Heart right ventricle (tissue), 16 donors: ENCODE measurements at regions not wholly inside any gene's neighbourhood (a gene's known extent, or its start where the extent isn't known, plus 50 kb on each side); places are given as distances from the start of the nearest gene placed in this dataset.
A peak's percentile ranks its signal among the peaks of the same experiment; 100 is the strongest.

Experiments used
- ATAC-seq, 8 donors: fragments of 200-7000 bp; cut with Tn5 transposase; one replicate each; pipeline ENCODE4 v1.9.1; 2020; ENCODE audit warnings: mild to moderate bottlenecking in 8 of 8, moderate library complexity in 8 of 8, moderate number of reproducible peaks in 1 of 8
- DNase-seq, 2 donors: peaks; one replicate each; pipeline ENCODE4 v3.0.0-alpha.2; 2020
- H3K27ac ChIP-seq, 10 donors: fragments of 200-600 bp; sonication (generic) in 2 of 10; one replicate each; pipeline versions ENCODE4 v1.5.0 to v1.8.0; 2020 to 2022; ENCODE audit warnings: mild to moderate bottlenecking in 3 of 10
- H3K27me3 ChIP-seq, 7 donors: fragments of 200-600 bp; one replicate each; pipeline ENCODE4 v1.8.0; 2021 to 2022; ENCODE audit warnings: mild to moderate bottlenecking in 2 of 7
- H3K36me3 ChIP-seq, 9 donors: fragments of 200-600 bp; sonication (generic) in 1 of 9; one replicate each; pipeline versions ENCODE4 v1.5.0 to v1.8.0; 2020 to 2022; ENCODE audit warnings: mild to moderate bottlenecking in 2 of 9
- H3K4me1 ChIP-seq, 9 donors: fragments of 200-600 bp; sonication (generic) in 1 of 9; one replicate each; pipeline versions ENCODE4 v1.5.0 to v1.8.0; 2020 to 2022; ENCODE audit warnings: mild to moderate bottlenecking in 4 of 9
- H3K4me3 ChIP-seq, 10 donors: fragments of 200-600 bp; sonication (generic) in 2 of 10; one replicate each; pipeline versions ENCODE4 v1.5.0 to v1.8.0; 2020 to 2022; ENCODE audit warnings: mild to moderate bottlenecking in 7 of 10, moderate library complexity in 2 of 10
- H3K9me3 ChIP-seq, 11 donors: fragments of 200-600 bp in 10 of 11; sonication (generic) in 2 of 11; one replicate each; pipeline versions ENCODE4 v1.5.0 to v1.8.0; 2013 to 2022; ENCODE audit warnings: mild to moderate bottlenecking in 2 of 11, control low read depth in 1 of 11, moderate library complexity in 1 of 11
- CTCF ChIP-seq, 9 donors: fragments of 200-600 bp; sonication (generic) in 2 of 9; IDR thresholded peaks; one replicate each; pipeline versions ENCODE4 v1.5.0 to v1.8.0; 2021 to 2022; ENCODE audit warnings: antibody characterized with exemption in 9 of 9, mild to moderate bottlenecking in 5 of 9, moderate library complexity in 1 of 9
- WGBS, 2 donors: extraction: QIAGEN DNeasy Blood & Tissue Kit; methylation state at CpG; one replicate each; pipeline ENCODE4 v1.1.7; 2013; ENCODE audit warnings: inconsistent platforms in 1 of 2; 5-methylcytosine and 5-hydroxymethylcytosine counted together
- intact Hi-C, 10 donors: fragments of 100-400 bp; cut with DNase I; formaldehyde crosslinking; loops; one replicate each; pipeline versions ENCODE4 v1.11.1 to v1.14.2; 2022
- donor health status: Arrhythmogenic right ventricular cardiomyopathy.
- donor health status: ischemic (EF 13 %, LVEDD 7.1; RV severe dilation, severe dysfunction).
- donor health status: healthy with polysubstance abuse.
- donor health status: DM: no; HTN: yes; CAD: no.
- donor health status: DM: no; HTN: no; CAD: no.
- donor health status: ischemic (EF 25% LVEDD 6.9; RV normal size, moderate dysfunction).
- donor health status: ischemic (EF 25% LVEDD 5.7; RV mildly dilated, moderate dysfunction).
- donor health status: healthy.
- donor health status: DM: yes; HTN: yes; CAD: no.
- donor health status: Ischemic cardiomyopathy.
- donor health status: ischemic (EF 35%, LVEDD 5.7; RV mildly dilated, moderate dysfunction).
- donor health status: nonischemic (EF 11% LVEDD 7.7; RV severe dilation, severe dysfunction).
- donor health status: DM: yes; HTN: yes; CAD: no.
- donor health status: PGD.
- donor health status: ischemic (EF 29% LVEDD 5.4; RV normal size, mild dysfunction).
- donor health status: nonischemic (EF 23%, LVEDD 6.1; RV moderate dilation, normal function).

GRCh38 chr2:31813016-31813415, 197.8 kb downstream of the MEMO1 start:
- 80 to 82% methylated on average over 8 of the region's 8 CpGs for WGBS, 2 donors
- H3K27ac ChIP-seq: no peak overlapping the region
- ATAC-seq (no peak), DNase-seq (no peak)
- no peak overlapping the region for H3K4me3 ChIP-seq
- intact Hi-C loops: no loop called here
- peaks cover 0 to 12% (median 0%) of the 10 kb centered on the region in 9 donors for H3K4me1 ChIP-seq
- H3K9me3 ChIP-seq: peaks cover 0 to 4% (median 0%) of the 10 kb centered on the region in 11 donors
- no peak for TF ChIP-seq CTCF (IDR thresholded peaks at IDR 0.05)
- H3K36me3 ChIP-seq: no peaks in the 10 kb centered on the region
- no peaks in the 10 kb centered on the region for H3K27me3 ChIP-seq

- peak overlapping the region in 1 of 10 donors; percentile 60 for H3K27ac ChIP-seq
- 70 to 77% methylated on average over 2 of the region's 2 CpGs for WGBS, 2 donors
- intact Hi-C loops: no loop called here
- H3K9me3 ChIP-seq: no peaks in the 10 kb centered on the region
- ATAC-seq (peak in 5 of 8 donors; percentile 28 to 65 (median 47)), DNase-seq (no peak)
- H3K36me3 ChIP-seq: no peaks in the 10 kb centered on the region
- no peaks in the 10 kb centered on the region for H3K27me3 ChIP-seq
- no peak for TF ChIP-seq CTCF (IDR thresholded peaks at IDR 0.05)
- H3K4me3 ChIP-seq: no peak overlapping the region
- H3K4me1 ChIP-seq: peaks cover 0 to 12% (median 0%) of the 10 kb centered on the region in 9 donors
Observed at GRCh38 chr2:31812051-31812798, 198.6 kb downstream of the MEMO1 start.

DNA sequence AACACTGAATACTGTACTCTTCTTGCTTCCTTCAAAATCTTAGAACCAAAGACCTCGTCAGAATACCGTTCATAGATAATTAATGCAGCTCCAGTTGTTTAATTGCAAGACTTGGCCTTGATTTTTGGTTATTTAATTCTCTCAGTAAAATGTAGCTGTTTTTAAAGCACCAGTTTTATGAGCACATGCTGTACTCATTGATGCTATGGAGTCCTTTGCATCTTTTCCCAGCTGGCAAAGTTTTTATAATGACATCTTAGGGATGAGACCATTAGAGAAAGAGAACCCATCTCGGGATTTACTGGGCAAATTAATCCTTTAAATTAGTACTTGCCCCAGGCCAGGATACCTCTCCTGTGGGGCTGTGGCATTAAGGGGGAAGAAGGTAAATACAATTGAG, 199.3 kb downstream of the MEMO1 start:
- H3K9me3 ChIP-seq: no peaks in the 10 kb centered on the region
- H3K27ac ChIP-seq: peak overlapping the region in 1 of 10 donors; percentile 60
- H3K36me3 ChIP-seq: no peaks in the 10 kb centered on the region
- WGBS, 2 donors: 77 to 92% methylated on average over 3 of the region's 3 CpGs
- H3K4me3 ChIP-seq: no peak overlapping the region
- peaks cover 0 to 12% (median 0%) of the 10 kb centered on the region in 9 donors for H3K4me1 ChIP-seq
- TF ChIP-seq CTCF (IDR thresholded peaks at IDR 0.05): no peak
- ATAC-seq: no peak
- intact Hi-C loops: no loop called here
- no peaks in the 10 kb centered on the region for H3K27me3 ChIP-seq
- DNase-seq: no peak

- Histone ChIP-seq H3K4me1 (peaks cover 0 to 12% (median 0%) of the 10 kb centered on the region in 9 donors), H3K27ac (no peak overlapping the region), H3K9me3 (no peaks in the 10 kb centered on the region), H3K4me3 (no peak overlapping the region), H3K27me3 (no peaks in the 10 kb centered on the region), H3K36me3 (no peaks in the 10 kb centered on the region)
- WGBS, 2 donors: 63 to 67% methylated on average over 5 of the region's 5 CpGs
- no peak for ATAC-seq
- intact Hi-C loops: no loop called here
- DNase-seq: no peak
- TF ChIP-seq CTCF (IDR thresholded peaks at IDR 0.05): no peak
Observed at GRCh38 chr2:31810200-31810917, 200.4 kb downstream of the MEMO1 start.
